ENCODE measurements at regions not wholly inside any gene's neighbourhood (a gene's known extent, or its start where the extent isn't known, plus 50 kb on each side); places are given as distances from the start of the nearest gene placed in this dataset.

DNA sequence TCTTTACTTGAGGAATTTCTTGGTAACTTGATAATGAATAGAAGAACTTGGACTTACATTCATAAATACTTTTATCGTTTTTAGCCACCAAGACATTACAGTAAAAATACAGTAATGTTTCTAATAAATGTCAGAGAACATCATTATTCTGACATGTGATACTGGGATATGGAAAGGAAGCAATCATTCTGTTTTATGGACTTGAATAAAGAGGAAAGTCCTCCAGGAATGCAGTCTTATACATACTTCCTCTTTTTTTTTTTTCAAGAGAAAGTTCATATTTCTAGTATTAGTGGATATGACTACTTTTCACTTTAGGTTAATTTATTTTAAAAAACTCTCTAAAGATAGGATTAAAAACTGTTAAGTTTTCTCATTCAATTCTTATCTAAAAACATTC, 220.0 kb upstream of the SEMA3C start:
- Mint-ChIP-seq H3K9me3 (ENCODE audit: insufficient read depth) (no peaks in the 10 kb centered on the region), H3K4me3 (no peak overlapping the region), H3K27me3 (no peaks in the 10 kb centered on the region), H3K27ac (no peak overlapping the region), H3K4me1 (no peaks in the 10 kb centered on the region)
- Histone ChIP-seq H2AFZ (ENCODE audit: insufficient read depth, low read depth, low read length, poor library complexity, severe bottlenecking) (no peak overlapping the region), H3K9me3 (ENCODE audit: control extremely low read depth in 1 of 3, control insufficient read depth in 2 of 3, insufficient read depth in 1 of 3, low read length in 2 of 3) (peaks cover 0 to 4% (median 0%) of the 10 kb centered on the region in 3 donors), H3K4me1 (ENCODE audit: control insufficient read depth in 2 of 2, insufficient read depth in 2 of 2, low read length in 2 of 2) (no peaks in the 10 kb centered on the region), H3K36me3 (replicated peaks in 1 of 2; ENCODE audit: control extremely low read depth in 1 of 2, control insufficient read depth in 1 of 2, extremely low read depth in 1 of 2, insufficient read depth in 2 of 2, low read length in 1 of 2) (no peaks in the 10 kb centered on the region), H3K4me2 (replicated peaks; ENCODE audit: low read depth, low read length, poor library complexity, severe bottlenecking) (no peak overlapping the region), H3K9ac (ENCODE audit: low read length) (no peak overlapping the region), H3K4me3 (ENCODE audit: control extremely low read depth in 1 of 5, extremely low read depth in 1 of 5, insufficient read depth in 1 of 5, low read depth in 2 of 5, low read length in 4 of 5) (no peak overlapping the region), H3K79me2 (ENCODE audit: control insufficient read depth, insufficient read depth, low read length) (no peaks in the 10 kb centered on the region), H4K20me1 (ENCODE audit: control insufficient read depth, insufficient read depth, low read length, poor library complexity, severe bottlenecking) (no peaks in the 10 kb centered on the region), H3K27ac (ENCODE audit: low read length in 2 of 2) (no peak overlapping the region), H3K27me3 (replicated peaks in 1 of 4; ENCODE audit: control extremely low read depth in 1 of 4, control insufficient read depth in 3 of 4, insufficient read depth in 4 of 4, low read length in 3 of 4) (no peaks in the 10 kb centered on the region)
- ChIA-PET CTCF (no interaction called here), POLR2A (no interaction called here)
- DNase-seq = no peak
- intact Hi-C loops (cut with micrococcal nuclease) = no loop called here
- no peak for ATAC-seq (ENCODE audit: low read depth)
- TF ChIP-seq EZH2 (IDR thresholded peaks at IDR 0.05; ENCODE audit: borderline replicate concordance, insufficient read depth, low read depth, low read length, poor library complexity, severe bottlenecking) = no peak
- TF ChIP-seq, protein P1, sequence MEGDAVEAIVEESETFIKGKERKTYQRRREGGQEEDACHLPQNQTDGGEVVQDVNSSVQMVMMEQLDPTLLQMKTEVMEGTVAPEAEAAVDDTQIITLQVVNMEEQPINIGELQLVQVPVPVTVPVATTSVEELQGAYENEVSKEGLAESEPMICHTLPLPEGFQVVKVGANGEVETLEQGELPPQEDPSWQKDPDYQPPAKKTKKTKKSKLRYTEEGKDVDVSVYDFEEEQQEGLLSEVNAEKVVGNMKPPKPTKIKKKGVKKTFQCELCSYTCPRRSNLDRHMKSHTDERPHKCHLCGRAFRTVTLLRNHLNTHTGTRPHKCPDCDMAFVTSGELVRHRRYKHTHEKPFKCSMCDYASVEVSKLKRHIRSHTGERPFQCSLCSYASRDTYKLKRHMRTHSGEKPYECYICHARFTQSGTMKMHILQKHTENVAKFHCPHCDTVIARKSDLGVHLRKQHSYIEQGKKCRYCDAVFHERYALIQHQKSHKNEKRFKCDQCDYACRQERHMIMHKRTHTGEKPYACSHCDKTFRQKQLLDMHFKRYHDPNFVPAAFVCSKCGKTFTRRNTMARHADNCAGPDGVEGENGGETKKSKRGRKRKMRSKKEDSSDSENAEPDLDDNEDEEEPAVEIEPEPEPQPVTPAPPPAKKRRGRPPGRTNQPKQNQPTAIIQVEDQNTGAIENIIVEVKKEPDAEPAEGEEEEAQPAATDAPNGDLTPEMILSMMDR (IDR thresholded peaks at IDR 0.05) = no peak
- WGBS (ENCODE audit: insufficient coverage) = no CpG with 5 or more reads among the region's 1 CpG

DNA sequence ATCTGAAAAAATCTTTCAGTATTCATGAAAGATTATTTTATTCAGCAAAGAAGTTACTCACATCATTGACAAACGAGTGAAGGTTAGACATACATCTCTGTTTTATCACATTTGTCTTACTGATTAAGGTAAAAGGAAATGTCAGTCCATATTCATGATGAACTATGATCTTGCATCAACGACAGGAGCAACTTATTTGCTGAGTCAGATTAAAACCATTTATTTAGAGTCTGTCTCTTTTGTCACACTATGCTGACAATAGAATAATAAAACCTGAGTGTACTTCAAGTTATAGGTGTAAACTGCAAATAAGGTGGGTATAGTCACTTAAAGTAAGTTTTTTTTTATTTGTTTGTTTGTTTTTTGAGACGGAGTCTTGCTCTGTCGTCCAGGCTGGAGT, 216.5 kb upstream of the SEMA3C start:
- Histone ChIP-seq H4K20me1 (ENCODE audit: control insufficient read depth, insufficient read depth, low read length, poor library complexity, severe bottlenecking) (no peaks in the 10 kb centered on the region), H3K4me1 (ENCODE audit: control insufficient read depth in 2 of 2, insufficient read depth in 2 of 2, low read length in 2 of 2) (no peaks in the 10 kb centered on the region), H3K4me3 (ENCODE audit: control extremely low read depth in 1 of 5, extremely low read depth in 1 of 5, insufficient read depth in 1 of 5, low read depth in 2 of 5, low read length in 4 of 5) (no peak overlapping the region), H3K36me3 (replicated peaks in 1 of 2; ENCODE audit: control extremely low read depth in 1 of 2, control insufficient read depth in 1 of 2, extremely low read depth in 1 of 2, insufficient read depth in 2 of 2, low read length in 1 of 2) (no peaks in the 10 kb centered on the region), H2AFZ (ENCODE audit: insufficient read depth, low read depth, low read length, poor library complexity, severe bottlenecking) (no peak overlapping the region), H3K9ac (ENCODE audit: low read length) (no peak overlapping the region), H3K4me2 (replicated peaks; ENCODE audit: low read depth, low read length, poor library complexity, severe bottlenecking) (no peak overlapping the region), H3K9me3 (ENCODE audit: control extremely low read depth in 1 of 3, control insufficient read depth in 2 of 3, insufficient read depth in 1 of 3, low read length in 2 of 3) (no peaks in the 10 kb centered on the region), H3K79me2 (ENCODE audit: control insufficient read depth, insufficient read depth, low read length) (no peaks in the 10 kb centered on the region), H3K27ac (ENCODE audit: low read length in 2 of 2) (no peak overlapping the region), H3K27me3 (replicated peaks in 1 of 4; ENCODE audit: control extremely low read depth in 1 of 4, control insufficient read depth in 3 of 4, insufficient read depth in 4 of 4, low read length in 3 of 4) (no peaks in the 10 kb centered on the region)
- H3K4me1 Mint-ChIP-seq = no peaks in the 10 kb centered on the region
- no peak overlapping the region for H3K27ac Mint-ChIP-seq
- ATAC-seq (ENCODE audit: low read depth) (no peak), DNase-seq (no peak)
- no peak for TF ChIP-seq EZH2 (IDR thresholded peaks at IDR 0.05; ENCODE audit: borderline replicate concordance, insufficient read depth, low read depth, low read length, poor library complexity, severe bottlenecking)
- TF ChIP-seq, protein P1 (IDR thresholded peaks at IDR 0.05) = no peak
- POLR2A ChIA-PET = no interaction called here
- WGBS (ENCODE audit: insufficient coverage) = 92% methylated on average over 2 of the region's 4 CpGs
- H3K4me3 Mint-ChIP-seq = no peak overlapping the region
- peaks cover 4% of the 10 kb centered on the region for H3K9me3 Mint-ChIP-seq (ENCODE audit: insufficient read depth)
- CTCF ChIA-PET = no interaction called here
- intact Hi-C loops (cut with micrococcal nuclease) = no loop called here
- H3K27me3 Mint-ChIP-seq = no peaks in the 10 kb centered on the region

Measured in B cell (primary cell).